Keratinocyte (primary cell): ENCODE measurements at regions not wholly inside any gene's neighbourhood (a gene's known extent, or its start where the extent isn't known, plus 50 kb on each side); places are given as distances from the start of the nearest gene placed in this dataset.
"Not testable (repeated sequence)": the region's sequence is repeated elsewhere in the genome, so short reads cannot be mapped to it uniquely, and the experiment has no call there.

Experiments
- DNase-seq: peaks from one replicate; pipeline ENCODE4 v3.0.0-alpha.2; 2011; ENCODE audit warnings: low read depth, missing footprints, low spot score
- FAIRE-seq: peaks from 2 replicates; lab custom pipeline; 2011; peaks lifted over from hg19 to GRCh38; lab: Jason Lieb, UNC
- H2AFZ ChIP-seq: 2 replicates; pipeline ENCODE4 v1.6.0; 2012; ENCODE audit warnings: low read length, control low read depth, inconsistent platforms; ENCODE audit not compliant: control insufficient read depth
- H3K27ac ChIP-seq: 2 replicates; pipeline ENCODE4 v1.5.1; 2011; ENCODE audit warnings: low read length; ENCODE audit not compliant: control insufficient read depth, insufficient read depth
- H3K27me3 ChIP-seq: 3 replicates; pipeline ENCODE4 v1.6.0; 2011; ENCODE audit warnings: low read length; ENCODE audit not compliant: control insufficient read depth, insufficient read depth; ENCODE audit errors: extremely low read depth
- H3K36me3 ChIP-seq, 2 experiments: 2 replicates in 1 of 2; 3 replicates in 1 of 2; pipeline ENCODE4 v1.5.1; 2011; ENCODE audit warnings: low read length in 2 of 2, mild to moderate bottlenecking in 1 of 2; ENCODE audit not compliant: control insufficient read depth in 2 of 2, insufficient read depth in 2 of 2; ENCODE audit errors: extremely low read depth in 1 of 2
- H3K4me1 ChIP-seq: 3 replicates; pipeline ENCODE4 v1.5.1; 2011; ENCODE audit warnings: low read length; ENCODE audit not compliant: control insufficient read depth, insufficient read depth; ENCODE audit errors: extremely low read depth
- H3K4me2 ChIP-seq: 3 replicates; pipeline ENCODE4 v1.6.0; 2011; ENCODE audit warnings: low read depth, low read length; ENCODE audit not compliant: control insufficient read depth, insufficient read depth; ENCODE audit errors: extremely low read depth
- H3K4me3 ChIP-seq, 3 experiments: fragments of 200-600 bp in 1 of 3; sonication (generic) in 1 of 3; 2 replicates in 2 of 3; 3 replicates in 1 of 3; pipeline ENCODE4 v1.5.1; 2011 to 2016; ENCODE audit warnings: low read length in 3 of 3, mild to moderate bottlenecking in 3 of 3, control low read depth in 2 of 3, inconsistent platforms in 1 of 3, low read depth in 1 of 3, mixed read lengths in 1 of 3, mixed run types in 1 of 3, moderate library complexity in 1 of 3; ENCODE audit not compliant: control insufficient read depth in 2 of 3, insufficient read depth in 2 of 3; ENCODE audit errors: extremely low read depth in 1 of 3
- H3K79me2 ChIP-seq: 2 replicates; pipeline ENCODE4 v1.6.0; 2012; ENCODE audit warnings: low read length; ENCODE audit not compliant: control insufficient read depth, insufficient read depth
- H3K9ac ChIP-seq: 3 replicates; pipeline ENCODE4 v1.6.0; 2011; ENCODE audit warnings: low read length; ENCODE audit not compliant: control insufficient read depth, insufficient read depth; ENCODE audit errors: extremely low read depth
- H3K9me1 ChIP-seq: 3 replicates; pipeline ENCODE4 v1.6.0; 2011; ENCODE audit warnings: low read length; ENCODE audit not compliant: control insufficient read depth, insufficient read depth; ENCODE audit errors: extremely low read depth
- H3K9me3 ChIP-seq: 2 replicates; pipeline ENCODE4 v1.5.1; 2012; ENCODE audit warnings: low read depth, low read length; ENCODE audit not compliant: control insufficient read depth
- H4K20me1 ChIP-seq: 3 replicates; pipeline ENCODE4 v1.6.0; 2011; ENCODE audit warnings: low read length; ENCODE audit not compliant: control insufficient read depth, insufficient read depth; ENCODE audit errors: extremely low read depth
- dilution Hi-C: fragments of 300-500 bp; cut with MboI; formaldehyde crosslinking; loops from one replicate; pipeline ENCODE4 v1.7.0; 2020; ENCODE audit warnings: low sequenced_read_pairs; ENCODE audit not compliant: extremely low pct_ligation_motif_present

DNA sequence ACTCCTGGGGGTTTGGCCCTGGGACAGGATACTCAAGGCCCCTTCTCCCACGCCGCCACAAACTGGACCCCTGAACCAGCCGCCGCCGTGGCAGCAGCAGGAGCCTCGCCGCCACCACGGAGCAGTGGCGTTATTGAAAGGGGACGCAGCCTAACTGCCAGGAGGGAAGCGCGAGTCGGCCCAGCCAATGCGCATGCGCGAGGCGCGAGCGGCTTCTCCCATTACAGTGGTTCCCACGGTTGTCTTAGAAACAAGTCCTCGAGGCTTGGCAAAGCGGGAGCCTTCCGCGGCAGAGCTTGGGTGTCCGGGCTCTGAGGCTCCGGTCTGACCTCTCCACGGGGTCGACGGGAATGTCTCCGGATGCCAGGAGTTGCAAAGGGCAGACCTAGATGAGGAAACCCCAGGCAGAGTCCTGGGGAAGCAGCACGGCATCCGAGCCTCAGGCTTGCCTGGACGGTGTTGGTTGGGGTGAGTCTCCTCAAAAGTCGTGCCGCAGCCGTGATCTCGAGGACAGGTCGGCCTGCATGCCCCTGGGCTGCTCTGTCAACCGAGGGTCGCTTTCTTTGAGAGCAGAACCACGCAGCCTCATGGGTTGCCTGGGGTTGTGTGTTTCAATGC, 360.6 kb upstream of the ZNF337 start:
- H3K27ac ChIP-seq, FAIRE-seq, H2AFZ ChIP-seq, DNase-seq, H4K20me1 ChIP-seq, H3K4me1 ChIP-seq, H3K4me3 ChIP-seq, H3K4me2 ChIP-seq, H3K27me3 ChIP-seq, H3K9me1 ChIP-seq, H3K79me2 ChIP-seq, H3K36me3 ChIP-seq, H3K9ac ChIP-seq, dilution Hi-C loops, H3K9me3 ChIP-seq: not testable (repeated sequence)

DNA sequence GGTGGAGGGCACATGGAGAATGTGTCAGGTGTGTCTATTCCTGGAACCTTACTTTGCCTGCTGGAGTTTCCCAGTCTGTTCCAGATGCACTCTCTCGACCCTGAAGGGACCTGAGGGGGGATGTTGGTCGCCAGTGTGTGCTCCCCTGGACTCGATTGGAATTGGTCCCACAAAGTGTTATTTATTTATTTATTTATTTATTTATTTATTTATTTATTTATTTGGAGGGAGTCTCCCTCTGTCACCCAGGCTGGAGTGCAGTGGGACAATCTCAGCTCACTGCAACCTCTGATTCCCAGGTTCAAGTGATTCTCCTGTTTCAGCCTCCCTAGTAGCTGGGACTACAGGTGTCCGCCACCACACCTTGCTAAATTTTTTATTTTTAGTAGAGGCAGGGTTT, 329.1 kb upstream of the ZNF337 start:
- H3K9ac ChIP-seq, H3K79me2 ChIP-seq, DNase-seq, H3K36me3 ChIP-seq, H3K4me1 ChIP-seq, H3K9me3 ChIP-seq, dilution Hi-C loops, H2AFZ ChIP-seq, H3K4me3 ChIP-seq, H3K9me1 ChIP-seq, H3K27ac ChIP-seq, H4K20me1 ChIP-seq, FAIRE-seq, H3K4me2 ChIP-seq, H3K27me3 ChIP-seq: not testable (repeated sequence)

DNA sequence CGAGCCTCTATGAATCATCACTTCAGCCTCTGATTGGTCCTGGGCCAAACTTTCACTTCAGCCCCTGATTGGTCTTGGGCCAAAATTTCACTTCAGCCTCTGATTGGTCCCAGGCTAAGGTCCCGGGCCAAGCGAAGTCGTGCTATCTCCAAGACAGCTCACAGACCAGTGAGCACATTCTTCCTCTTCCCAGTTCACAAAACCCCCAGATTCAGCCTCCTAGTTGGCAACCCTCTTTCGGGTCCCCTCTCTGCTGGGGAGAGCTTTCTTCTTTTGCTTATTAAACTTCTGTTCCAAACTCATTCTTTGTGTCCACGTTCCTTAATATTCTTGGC, 314.3 kb upstream of the ZNF337 start:
- H3K4me1 ChIP-seq, DNase-seq, H3K4me3 ChIP-seq, FAIRE-seq, H3K9me1 ChIP-seq, dilution Hi-C loops, H3K79me2 ChIP-seq, H3K4me2 ChIP-seq, H4K20me1 ChIP-seq, H3K27me3 ChIP-seq, H3K9ac ChIP-seq, H3K27ac ChIP-seq, H3K9me3 ChIP-seq, H3K36me3 ChIP-seq, H2AFZ ChIP-seq: not testable (repeated sequence)

DNA sequence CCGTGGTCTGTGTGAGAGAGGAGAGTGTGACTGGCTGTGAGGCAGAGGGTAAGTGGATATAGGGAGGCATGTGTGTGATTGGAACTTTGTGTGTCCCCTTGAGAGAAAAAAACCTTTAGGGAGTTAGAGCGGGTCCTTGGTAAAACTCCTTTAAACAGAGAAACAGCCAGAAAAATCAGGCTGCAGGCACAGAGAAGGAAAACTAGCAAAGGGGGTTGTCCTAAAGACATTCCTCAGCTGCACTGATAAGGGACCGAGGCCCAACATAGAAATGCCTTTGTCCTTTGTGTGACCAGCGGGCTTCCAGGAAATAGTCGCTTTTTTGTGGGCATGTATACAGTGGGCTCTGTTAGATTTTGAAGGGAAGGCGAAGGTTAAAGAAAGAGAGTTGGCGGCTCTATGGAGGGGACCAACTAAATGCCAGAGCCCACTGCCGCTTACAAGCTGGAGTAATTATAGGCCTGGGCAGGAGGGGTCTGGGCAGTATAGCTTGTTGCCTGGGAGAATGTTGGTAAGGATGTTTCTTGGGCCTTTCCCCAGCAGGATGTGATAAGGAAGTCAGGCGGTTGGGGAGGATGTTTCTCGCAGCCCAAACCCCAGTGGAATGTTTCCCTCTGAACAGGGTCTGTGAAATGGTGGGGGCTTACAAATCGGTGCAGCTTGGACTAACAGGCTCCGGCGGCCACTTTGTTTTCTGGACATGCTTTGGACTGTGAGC, 313.7 kb upstream of the ZNF337 start:
- H2AFZ ChIP-seq = peak overlapping the region; percentile 89
- H3K9me3 ChIP-seq, FAIRE-seq, dilution Hi-C loops, H3K4me1 ChIP-seq, DNase-seq, H3K79me2 ChIP-seq, H4K20me1 ChIP-seq, H3K9me1 ChIP-seq, H3K36me3 ChIP-seq, H3K27me3 ChIP-seq: not testable (repeated sequence)
- H3K9ac ChIP-seq = peak overlapping the region; percentile 77
- H3K4me2 ChIP-seq = peak overlapping the region; percentile 58
- peak overlapping the region; percentile 36 for H3K27ac ChIP-seq
- H3K4me3 ChIP-seq = peak overlapping the region; percentile 62 to 70 (median 65)
